GM12878 (cell line): ENCODE measurements at regions not wholly inside any gene's neighbourhood (a gene's known extent, or its start where the extent isn't known, plus 50 kb on each side); places are given as distances from the start of the nearest gene placed in this dataset.

Source experiments
- ATAC-seq: fragments of 200-7000 bp; cut with Tn5 transposase; 3 replicates; pipeline ENCODE4 v1.9.1; 2020; ENCODE audit warnings: mild to moderate bottlenecking, moderate library complexity
- BruUV-seq: library from RNA; stranded (reverse); fragments of 400-500 nt; replicated peaks from 2 replicates; lab custom pipeline; 2021; lab: Mats Ljungman, UMichigan
- CTCF ChIA-PET: fragments of 300-600 bp; sonication (Branson Sonifier 250); formaldehyde crosslinking; extraction: SDS; loops from one replicate; lab custom pipeline; 2021; ENCODE audit warnings: inconsistent platforms; lab: Yijun Ruan, JAX
- POLR2A ChIA-PET: fragments of 350-600 bp; formaldehyde crosslinking; extraction: SDS; loops from one replicate; lab custom pipeline; 2021; ENCODE audit warnings: inconsistent platforms; lab: Charles Lee
- RAD21 ChIA-PET: fragments of 300-600 bp; sonication (Branson Sonifier 250); formaldehyde crosslinking; loops from one replicate; lab custom pipeline; 2023; ENCODE audit warnings: antibody characterized with exemption; ENCODE audit not compliant: unreplicated experiment; lab: Charles Lee
- SMC1A ChIA-PET: fragments of 300-600 bp; sonication (Branson Sonifier 250); formaldehyde crosslinking; loops from one replicate; lab custom pipeline; 2023; ENCODE audit not compliant: unreplicated experiment, uncharacterized antibody; lab: Charles Lee
- DNase-seq: peaks from one replicate; pipeline ENCODE4 v3.0.0-alpha.2; 2011; ENCODE audit warnings: low read depth, low spot score
- FAIRE-seq: peaks from 3 replicates; lab custom pipeline; 2011; peaks lifted over from hg19 to GRCh38; lab: Jason Lieb, UNC
- H2AFZ ChIP-seq: 2 replicates; pipeline ENCODE4 v1.6.0; 2011; ENCODE audit warnings: low read depth, low read length, control low read depth; ENCODE audit not compliant: control insufficient read depth
- H3K27ac ChIP-seq: 2 replicates; pipeline ENCODE4 v1.5.1; 2011; ENCODE audit warnings: control low read depth; ENCODE audit not compliant: control insufficient read depth, insufficient read depth
- H3K27me3 ChIP-seq, 2 experiments: replicated peaks in 1 of 2; 2 replicates each; pipeline versions ENCODE4 v1.6.0 to v1.6.1; 2011; ENCODE audit warnings: low read length in 1 of 2; ENCODE audit not compliant: control insufficient read depth in 2 of 2, insufficient read depth in 2 of 2
- H3K36me3 ChIP-seq, 2 experiments: 2 replicates each; pipeline ENCODE4 v1.5.1; 2011; ENCODE audit warnings: low read length in 1 of 2; ENCODE audit not compliant: control insufficient read depth in 2 of 2, insufficient read depth in 2 of 2
- H3K4me1 ChIP-seq: 2 replicates; pipeline ENCODE4 v1.6.1; 2011; ENCODE audit warnings: mild to moderate bottlenecking, low read length, moderate library complexity, mixed read lengths; ENCODE audit not compliant: control insufficient read depth, insufficient read depth
- H3K4me2 ChIP-seq: 2 replicates; pipeline ENCODE4 v1.6.0; 2011; ENCODE audit warnings: control low read depth; ENCODE audit not compliant: control insufficient read depth, insufficient read depth
- H3K4me3 ChIP-seq: fragments of 200-600 bp; sonication (generic); 2 replicates; pipeline ENCODE4 v1.5.1; 2016
- H3K79me2 ChIP-seq: 2 replicates; pipeline ENCODE4 v1.6.0; 2011; ENCODE audit warnings: low read length; ENCODE audit not compliant: control insufficient read depth, insufficient read depth
- H3K9ac ChIP-seq: 2 replicates; pipeline ENCODE4 v1.8.0; 2011; ENCODE audit warnings: low read length, control low read depth, mixed read lengths; ENCODE audit not compliant: control insufficient read depth, insufficient read depth
- H3K9me3 ChIP-seq: replicated peaks from 3 replicates; pipeline ENCODE4 v1.5.1; 2011; ENCODE audit warnings: mild to moderate bottlenecking, low read length; ENCODE audit not compliant: control insufficient read depth, insufficient read depth
- H4K20me1 ChIP-seq: 2 replicates; pipeline ENCODE4 v1.6.0; 2011; ENCODE audit not compliant: control insufficient read depth, insufficient read depth
- BMI1 ChIP-seq: fragments of 450-650 bp; IDR thresholded peaks from 2 replicates; pipeline ENCODE4 v1.6.1; 2016; ENCODE audit warnings: mild to moderate bottlenecking, moderate library complexity, borderline replicate concordance
- CREM ChIP-seq: IDR thresholded peaks from 2 replicates; pipeline ENCODE4 v1.6.1; 2014; ENCODE audit warnings: antibody characterized with exemption, low read depth
- EGR1 ChIP-seq, 2 experiments: IDR thresholded peaks; 1 replicate in 1 of 2; 2 replicates in 1 of 2; pipeline ENCODE4 v1.6.1; 2011 to 2012; ENCODE audit warnings: low read depth in 2 of 2, low read length in 2 of 2, borderline replicate concordance in 1 of 2, mild to moderate bottlenecking in 1 of 2, moderate library complexity in 1 of 2
- ETV6 ChIP-seq, 2 experiments: fragments of 450-650 bp in 1 of 2; IDR thresholded peaks in 1 of 2; conservative IDR thresholded peaks in 1 of 2; 2 replicates each; pipeline ENCODE4 v1.6.1; 2014; ENCODE audit warnings: antibody characterized with exemption in 1 of 2, borderline replicate concordance in 1 of 2, low read depth in 1 of 2, mild to moderate bottlenecking in 1 of 2, moderate library complexity in 1 of 2
- IKZF2 ChIP-seq, 2 experiments: fragments of 450-650 bp; IDR thresholded peaks; 2 replicates each; pipeline ENCODE4 v1.6.1; 2017; ENCODE audit warnings: mild to moderate bottlenecking in 2 of 2, moderate library complexity in 2 of 2
- JUND ChIP-seq: IDR thresholded peaks from 2 replicates; pipeline ENCODE4 v1.6.1; 2012; ENCODE audit warnings: low read depth, mild to moderate bottlenecking, low read length, improper control_type of control experiment, moderate library complexity
- LARP7 ChIP-seq: fragments of 450-650 bp; IDR thresholded peaks from 2 replicates; pipeline ENCODE4 v1.6.1; 2017; ENCODE audit warnings: mild to moderate bottlenecking
- NR2C1 ChIP-seq: fragments of 450-650 bp; IDR thresholded peaks from 2 replicates; pipeline ENCODE4 v1.6.1; 2017; ENCODE audit warnings: antibody characterized with exemption, mild to moderate bottlenecking, moderate library complexity
- RELA ChIP-seq: fragments of 450-650 bp; IDR thresholded peaks from 2 replicates; pipeline ENCODE4 v1.8.0; 2014; ENCODE audit warnings: borderline replicate concordance; ENCODE audit not compliant: partially characterized antibody
- SUZ12 ChIP-seq: fragments of 200-600 bp; sonication (generic); IDR thresholded peaks from one replicate; pipeline ENCODE4 v1.6.1; 2018; ENCODE audit warnings: antibody characterized with exemption, mild to moderate bottlenecking; ENCODE audit not compliant: unreplicated experiment
- ZBTB4 ChIP-seq: fragments of 450-650 bp; formaldehyde crosslinking; IDR thresholded peaks from 2 replicates; pipeline ENCODE4 v1.4.0; 2022; ENCODE audit warnings: mild to moderate bottlenecking, moderate library complexity
- ZNF592 ChIP-seq: fragments of 450-650 bp; IDR thresholded peaks from 2 replicates; pipeline ENCODE4 v1.6.1; 2017; ENCODE audit warnings: mild to moderate bottlenecking, moderate library complexity
- WGBS: methylation state at CpG from one replicate; pipeline ENCODE4 v1.1.6; 2016; ENCODE audit warnings: low lambda C conversion rate; ENCODE audit not compliant: insufficient replicate concordance, insufficient coverage; ENCODE audit errors: missing lambda C conversion rate; 5-methylcytosine and 5-hydroxymethylcytosine counted together
- in situ Hi-C: fragments of 300-500 bp; cut with MboI; formaldehyde crosslinking; loops from 9 replicates; pipeline ENCODE4 v1.14.3; 2018; ENCODE audit warnings: mixed read lengths
- intact Hi-C: fragments of 100-400 bp; cut with micrococcal nuclease; formaldehyde crosslinking; loops from one replicate; pipeline ENCODE4 v1.14.2; 2022; ENCODE audit not compliant: unreplicated experiment
- TF ChIP-seq, protein P1 (sequence below): fragments of 450-650 bp; formaldehyde crosslinking; IDR thresholded peaks from 2 replicates; pipeline ENCODE4 v1.4.0; 2020; ENCODE audit warnings: mild to moderate bottlenecking, moderate library complexity

DNA sequence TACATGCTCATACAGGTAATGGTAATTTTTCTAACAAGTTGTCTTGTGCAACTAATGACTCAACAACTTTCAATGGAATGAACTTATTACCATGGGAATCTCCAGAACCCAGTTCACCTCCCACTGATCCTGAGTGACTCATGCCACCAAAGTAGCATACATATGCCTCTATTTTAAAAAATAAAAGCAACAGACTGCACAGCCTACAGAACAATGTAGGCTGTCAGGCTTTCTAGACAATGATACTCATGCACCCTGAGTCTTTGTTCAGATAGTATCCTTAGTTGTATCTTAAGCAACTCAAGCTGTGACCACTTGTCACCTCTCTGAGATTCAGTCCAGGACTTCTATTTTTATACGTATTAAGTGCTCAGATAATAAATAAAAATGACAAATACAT, 531.0 kb upstream of the SETBP1 start:
- RAD21 ChIA-PET = no interaction called here
- H3K4me1 ChIP-seq = no peaks in the 10 kb centered on the region
- intact Hi-C loops = no loop called here
- POLR2A ChIA-PET = no interaction called here
- no peak for ATAC-seq
- 0% methylated on average over 1 of the region's 1 CpG for WGBS
- no peaks in the 10 kb centered on the region for H3K27me3 ChIP-seq
- no peaks in the 10 kb centered on the region for H4K20me1 ChIP-seq
- no peaks in the 10 kb centered on the region for H3K79me2 ChIP-seq
- no peak overlapping the region for H2AFZ ChIP-seq
- H3K9ac ChIP-seq = no peak overlapping the region
- no peaks in the 10 kb centered on the region for H3K36me3 ChIP-seq
- CTCF ChIA-PET = interaction anchor here (1.0 kb wide), 1 partner anchor 9 kb away, joined by 3 read pairs; no protein-coding TSS in a partner anchor
- no peak for FAIRE-seq
- DNase-seq = no peak
- TF ChIP-seq ZNF592 (no peak), LARP7 (no peak), IKZF2 (IDR thresholded peaks at IDR 0.05) (no peak), CREM (no peak), NR2C1 (no peak), RELA (no peak), ZBTB4 (CRISPR knock-in tag) (no peak), SUZ12 (no peak), BMI1 (no peak), EGR1 (IDR thresholded peaks at IDR 0.05; ENCODE audit: borderline replicate concordance in 1 of 2, low read depth in 2 of 2, low read length in 2 of 2) (no peak), ETV6 (conservative IDR thresholded peaks at IDR 0.05 in 1 of 2, IDR thresholded peaks at IDR 0.05 in 1 of 2; ENCODE audit: borderline replicate concordance in 1 of 2, low read depth in 1 of 2) (no peak), JUND (no peak)
- TF ChIP-seq, protein P1, sequence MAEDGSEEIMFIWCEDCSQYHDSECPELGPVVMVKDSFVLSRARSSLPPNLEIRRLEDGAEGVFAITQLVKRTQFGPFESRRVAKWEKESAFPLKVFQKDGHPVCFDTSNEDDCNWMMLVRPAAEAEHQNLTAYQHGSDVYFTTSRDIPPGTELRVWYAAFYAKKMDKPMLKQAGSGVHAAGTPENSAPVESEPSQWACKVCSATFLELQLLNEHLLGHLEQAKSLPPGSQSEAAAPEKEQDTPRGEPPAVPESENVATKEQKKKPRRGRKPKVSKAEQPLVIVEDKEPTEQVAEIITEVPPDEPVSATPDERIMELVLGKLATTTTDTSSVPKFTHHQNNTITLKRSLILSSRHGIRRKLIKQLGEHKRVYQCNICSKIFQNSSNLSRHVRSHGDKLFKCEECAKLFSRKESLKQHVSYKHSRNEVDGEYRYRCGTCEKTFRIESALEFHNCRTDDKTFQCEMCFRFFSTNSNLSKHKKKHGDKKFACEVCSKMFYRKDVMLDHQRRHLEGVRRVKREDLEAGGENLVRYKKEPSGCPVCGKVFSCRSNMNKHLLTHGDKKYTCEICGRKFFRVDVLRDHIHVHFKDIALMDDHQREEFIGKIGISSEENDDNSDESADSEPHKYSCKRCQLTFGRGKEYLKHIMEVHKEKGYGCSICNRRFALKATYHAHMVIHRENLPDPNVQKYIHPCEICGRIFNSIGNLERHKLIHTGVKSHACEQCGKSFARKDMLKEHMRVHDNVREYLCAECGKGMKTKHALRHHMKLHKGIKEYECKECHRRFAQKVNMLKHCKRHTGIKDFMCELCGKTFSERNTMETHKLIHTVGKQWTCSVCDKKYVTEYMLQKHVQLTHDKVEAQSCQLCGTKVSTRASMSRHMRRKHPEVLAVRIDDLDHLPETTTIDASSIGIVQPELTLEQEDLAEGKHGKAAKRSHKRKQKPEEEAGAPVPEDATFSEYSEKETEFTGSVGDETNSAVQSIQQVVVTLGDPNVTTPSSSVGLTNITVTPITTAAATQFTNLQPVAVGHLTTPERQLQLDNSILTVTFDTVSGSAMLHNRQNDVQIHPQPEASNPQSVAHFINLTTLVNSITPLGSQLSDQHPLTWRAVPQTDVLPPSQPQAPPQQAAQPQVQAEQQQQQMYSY (CRISPR knock-in tag) = no peak
- SMC1A ChIA-PET = no interaction called here
- no peak overlapping the region for H3K4me3 ChIP-seq
- H3K27ac ChIP-seq = no peak overlapping the region
- H3K4me2 ChIP-seq = no peak overlapping the region
- in situ Hi-C loops = no loop called here
- no peaks in the 10 kb centered on the region for H3K9me3 ChIP-seq
- BruUV-seq = no TSS peak
